GM21390 (cell line): ENCODE measurements at regions not wholly inside any gene's neighbourhood (a gene's known extent, or its start where the extent isn't known, plus 50 kb on each side); places are given as distances from the start of the nearest gene placed in this dataset.

ENCODE experiments used
- ATAC-seq: cut with Tn5 transposase; IDR thresholded peaks from one replicate; pipeline ENCODE4 v1.9.1; 2021; ENCODE audit not compliant: unreplicated experiment

DNA sequence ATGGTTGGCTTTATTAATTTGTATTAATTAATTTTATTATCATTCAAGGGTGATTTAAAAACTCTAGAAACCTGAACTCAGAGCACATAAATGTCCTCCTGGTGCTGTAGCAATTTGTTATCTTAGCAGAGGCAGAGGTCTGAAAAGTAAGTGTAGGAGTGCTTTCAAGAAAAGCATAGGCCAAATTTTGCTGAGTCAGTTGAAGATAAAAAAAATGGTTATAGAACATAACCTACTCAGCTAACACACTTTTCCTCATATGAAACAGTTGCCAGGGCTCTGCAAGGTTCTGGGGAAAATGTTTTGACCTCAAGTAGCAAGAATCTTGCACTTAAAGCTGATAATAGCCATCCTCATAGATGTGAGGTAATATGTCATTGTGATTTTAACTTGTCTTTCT, 53.5 kb upstream of the CHODL start:
- no peak for ATAC-seq

DNA sequence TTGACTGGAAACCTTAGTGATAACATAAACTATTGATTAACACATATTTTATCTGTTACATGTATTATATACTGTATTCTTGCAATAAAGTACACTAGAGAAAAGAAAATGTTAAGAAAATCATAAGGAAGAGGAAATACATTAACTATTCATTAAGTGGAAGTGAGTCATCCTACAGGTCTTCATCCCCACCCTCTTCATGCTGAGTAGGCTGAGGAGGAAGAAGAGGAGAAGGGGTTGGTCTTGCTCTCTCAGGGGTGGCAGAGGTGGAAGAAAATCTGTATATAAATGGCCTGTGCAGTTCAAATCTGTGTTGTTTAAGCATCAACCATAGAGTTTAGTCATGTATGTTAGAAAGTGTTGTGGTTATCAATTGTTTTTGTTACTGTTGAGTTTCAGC, 66.1 kb upstream of the CHODL start:
- no peak for ATAC-seq

DNA sequence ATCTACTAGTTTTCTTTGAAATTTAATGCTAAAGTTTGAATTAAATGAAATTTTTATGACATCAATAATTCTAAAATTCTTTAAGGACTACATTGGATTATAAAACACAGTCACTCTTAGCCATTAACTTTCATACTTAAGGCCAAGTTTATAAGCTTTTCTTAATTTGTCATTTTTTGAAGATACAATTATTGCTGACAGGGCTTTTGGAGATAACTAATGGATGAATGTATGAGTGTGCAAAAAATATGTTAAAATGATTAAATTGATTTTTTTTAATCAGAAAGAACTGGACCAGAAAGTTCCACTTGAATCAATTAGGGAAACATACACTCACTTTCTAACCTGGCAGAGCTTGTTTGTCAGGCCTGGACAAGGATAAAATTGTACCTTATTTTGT, 70.3 kb upstream of the CHODL start:
- no peak for ATAC-seq

DNA sequence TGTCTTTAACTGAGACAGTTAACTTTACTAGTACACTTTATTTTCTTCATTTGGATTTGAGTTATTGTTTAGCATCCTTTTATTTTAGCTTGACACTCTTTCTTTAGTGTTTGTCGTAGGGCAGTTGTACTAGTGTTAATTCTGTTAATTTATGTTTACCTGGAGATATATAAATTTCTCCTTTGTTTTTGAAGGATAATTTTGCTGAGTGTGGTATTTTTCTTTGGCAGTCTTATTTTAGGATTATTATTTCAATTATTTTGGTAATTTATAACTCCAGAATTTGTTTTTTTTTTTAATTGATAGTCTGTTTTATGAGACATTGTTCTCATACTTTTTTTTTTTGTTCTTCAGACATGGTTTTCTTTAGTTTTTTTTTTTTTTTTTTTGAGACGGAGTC, 73.8 kb upstream of the CHODL start:
- no peak for ATAC-seq

DNA sequence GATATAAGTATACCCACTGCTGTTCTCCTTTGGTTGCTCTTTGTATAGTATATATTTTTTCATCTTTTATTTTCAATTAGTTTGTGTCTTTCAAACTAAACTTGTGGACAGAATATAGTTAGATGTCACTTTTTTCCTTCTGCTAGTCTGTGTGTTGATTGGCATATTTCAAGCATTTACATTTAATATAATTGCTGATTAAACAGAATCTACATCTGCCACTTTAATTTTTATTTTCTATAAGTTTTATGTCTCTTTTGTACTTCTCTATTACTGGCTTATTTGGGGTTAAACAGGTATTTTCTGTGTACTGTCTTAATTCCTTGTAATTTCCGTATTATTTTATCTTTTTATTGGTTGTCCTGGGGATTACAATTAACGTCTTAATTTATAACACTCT, 74.4 kb upstream of the CHODL start:
- ATAC-seq, result no peak

DNA sequence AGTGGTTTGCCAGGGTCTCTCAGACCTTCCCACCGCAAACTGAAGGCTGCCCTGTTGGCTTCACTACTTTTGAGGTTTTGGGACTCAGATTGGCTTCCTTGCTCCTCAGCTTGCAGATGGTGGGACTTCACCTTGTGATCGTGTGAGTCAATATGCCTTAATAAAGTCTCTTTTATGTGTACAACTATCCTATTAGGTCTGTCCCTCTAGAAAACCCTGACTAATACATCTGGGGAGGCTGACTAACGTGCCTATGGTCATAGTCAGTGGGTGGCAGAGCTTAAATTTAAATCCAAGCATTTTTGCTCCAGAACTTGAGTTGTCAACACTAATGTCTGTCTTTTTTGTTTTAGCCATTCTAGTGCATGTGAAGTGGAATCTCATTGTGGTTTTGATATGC, 76.5 kb upstream of the CHODL start:
- no peak for ATAC-seq

DNA sequence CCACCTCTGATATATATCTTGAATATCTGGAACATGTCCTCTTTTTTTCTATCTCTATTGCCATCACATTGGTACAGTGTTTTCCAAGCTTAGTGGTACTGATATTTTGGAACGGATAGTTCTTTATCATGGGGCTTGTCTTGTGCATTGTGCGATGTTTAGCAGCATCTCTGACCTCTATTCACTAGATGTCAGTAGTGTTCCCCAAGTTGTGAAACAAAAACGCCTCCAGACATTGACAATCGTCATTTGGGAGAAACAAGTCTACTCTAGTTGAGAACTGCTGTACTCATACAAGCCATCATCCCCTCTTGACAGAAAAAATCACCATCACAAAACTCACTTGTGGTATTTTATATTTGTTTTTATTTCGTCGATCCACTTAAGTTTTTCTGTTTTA, 79.7 kb upstream of the CHODL start:
- ATAC-seq, result no peak

DNA sequence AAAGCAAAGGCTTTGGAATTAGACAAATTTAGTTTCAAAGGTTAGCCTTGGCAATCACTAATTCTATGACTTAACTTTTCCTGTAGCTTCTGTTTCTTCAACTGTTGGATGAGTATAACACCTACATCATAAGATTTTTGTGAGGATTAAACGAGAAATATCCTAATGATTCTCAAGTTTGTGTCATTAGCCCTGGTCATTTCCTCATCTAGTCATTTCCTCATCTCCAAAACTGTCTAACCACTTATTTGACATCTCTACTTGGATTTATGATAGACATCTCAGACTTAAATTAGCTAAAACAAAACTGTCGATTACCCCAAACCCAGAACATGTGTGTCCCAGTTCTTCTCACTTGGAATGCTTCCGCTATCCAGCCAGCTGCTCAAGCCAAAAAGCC, 80.2 kb upstream of the CHODL start:
- no peak for ATAC-seq

DNA sequence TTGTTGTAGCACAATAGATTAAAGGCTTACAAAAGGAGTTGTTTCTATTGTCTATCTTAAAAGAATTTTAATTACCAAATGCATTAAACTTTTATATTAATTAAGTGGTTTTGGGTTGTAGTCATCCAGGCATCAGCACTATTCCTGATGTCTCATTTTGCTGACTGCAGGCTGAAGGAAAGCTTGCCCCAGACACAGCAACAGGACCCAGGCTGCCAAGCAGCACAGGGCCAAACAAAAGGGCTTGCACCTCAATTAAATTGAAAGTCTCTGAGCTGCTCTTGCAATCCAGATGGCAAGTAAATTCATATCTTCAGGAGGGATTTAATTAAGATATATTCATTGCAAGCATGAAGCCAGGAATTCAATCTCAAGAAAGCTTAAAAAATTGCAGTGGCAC, 80.7 kb upstream of the CHODL start:
- no peak for ATAC-seq

DNA sequence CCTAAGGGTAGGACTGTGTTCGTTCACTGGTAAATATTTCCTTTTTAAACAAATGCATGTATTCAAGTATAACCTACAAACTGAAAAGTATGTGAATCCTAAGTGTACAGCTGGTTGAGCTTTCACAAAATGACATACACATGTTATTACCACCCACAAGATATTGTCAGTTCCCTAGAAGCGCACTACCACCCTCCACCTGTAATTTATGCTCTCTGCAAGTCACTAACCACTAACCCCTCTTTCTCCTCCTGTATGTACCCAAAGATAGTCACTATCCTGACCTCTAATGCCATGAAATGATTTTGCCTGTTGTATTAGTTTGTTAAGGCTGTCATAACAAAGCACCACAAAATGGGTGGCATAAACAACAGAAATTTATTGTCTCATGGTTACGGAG, 82.8 kb upstream of the CHODL start:
- no peak for ATAC-seq

DNA sequence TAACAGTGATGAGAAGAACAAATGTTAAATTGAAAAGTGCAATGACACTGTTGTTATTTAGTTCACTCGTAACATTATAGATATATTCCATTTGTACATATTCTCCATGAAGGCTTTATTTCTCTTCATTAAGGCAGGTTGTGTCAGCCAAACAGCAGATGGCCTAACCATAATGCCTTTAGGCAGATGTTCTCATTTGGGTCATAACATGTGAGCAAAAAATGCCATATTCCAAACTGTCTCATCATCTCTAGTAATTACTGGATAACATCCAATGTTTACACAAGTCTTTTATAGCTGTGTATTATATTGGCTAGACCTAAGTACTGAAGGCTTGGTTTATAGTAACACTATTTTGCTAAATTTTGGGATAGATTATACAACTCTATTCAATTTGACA, 87.2 kb upstream of the CHODL start:
- no peak for ATAC-seq

DNA sequence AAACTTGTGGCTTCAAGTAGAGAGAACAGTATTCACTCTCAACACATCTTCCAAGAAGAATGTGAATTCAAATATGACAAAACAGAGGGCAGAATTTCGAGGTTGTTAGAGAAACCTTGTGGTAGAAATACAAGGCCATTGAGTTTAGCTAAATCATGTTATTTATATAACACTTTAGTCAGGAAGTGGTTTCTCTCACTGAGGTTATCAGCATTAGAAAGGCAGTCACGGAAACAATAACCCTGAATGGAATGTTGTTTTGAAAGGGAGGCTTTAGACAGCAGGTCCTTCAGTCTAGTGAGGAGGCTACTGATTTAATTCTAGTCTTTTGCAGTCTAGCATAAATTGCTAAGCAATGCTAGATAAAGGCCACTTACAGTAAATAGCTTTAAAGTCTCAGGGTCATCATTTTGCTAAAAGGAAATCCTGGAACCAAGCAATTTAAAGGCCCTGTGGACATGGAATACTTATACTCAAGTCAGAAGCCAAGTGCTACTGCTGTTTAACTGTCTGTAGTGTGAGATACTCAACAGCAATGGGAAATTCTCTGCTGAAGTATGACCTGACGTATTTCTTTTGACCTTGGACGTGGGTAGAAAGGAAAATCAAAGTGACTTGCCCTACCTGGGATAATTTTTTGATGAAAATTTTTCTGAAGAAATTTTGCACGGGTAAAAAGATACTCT, 89.0 kb upstream of the CHODL start:
- no peak for ATAC-seq

DNA sequence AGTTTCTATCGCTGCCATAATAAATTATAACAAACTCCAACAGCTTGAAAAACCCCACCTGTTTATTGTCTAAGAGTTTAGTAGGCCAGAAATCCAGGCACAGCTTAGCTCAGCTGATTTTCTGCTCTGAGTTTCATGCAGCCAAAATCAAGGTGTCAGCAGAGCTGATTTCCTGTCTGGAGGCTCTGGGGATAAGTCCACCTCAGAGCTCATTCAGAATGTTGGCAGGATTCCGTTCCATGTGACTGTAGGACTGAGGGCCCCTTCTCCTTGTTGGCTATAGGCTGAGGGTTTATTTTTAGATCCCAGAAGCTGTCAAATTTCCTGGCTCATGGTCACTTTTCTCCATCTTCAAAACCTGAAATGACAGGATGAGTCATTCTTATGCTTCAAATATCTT, 91.6 kb upstream of the CHODL start:
- ATAC-seq, result no peak

DNA sequence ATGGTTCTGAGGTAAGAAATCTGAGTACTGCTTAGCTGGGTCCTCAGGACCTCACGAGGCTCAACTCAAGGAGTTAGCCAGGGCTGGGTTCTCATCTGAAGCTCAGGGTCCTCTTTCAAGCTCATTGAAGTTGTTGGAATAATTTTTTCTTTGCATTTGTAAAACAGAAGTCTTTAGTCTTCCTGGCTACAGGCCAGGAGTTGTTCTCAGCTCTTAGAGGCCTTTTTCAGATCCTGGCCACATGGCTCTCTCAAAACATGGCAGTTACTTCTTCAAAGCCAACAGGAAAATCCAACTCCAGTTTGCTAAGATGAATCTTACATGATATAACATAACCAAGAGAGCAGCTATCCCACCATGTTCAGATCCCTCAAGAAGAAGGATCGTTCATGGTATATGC, 92.3 kb upstream of the CHODL start:
- no peak for ATAC-seq

DNA sequence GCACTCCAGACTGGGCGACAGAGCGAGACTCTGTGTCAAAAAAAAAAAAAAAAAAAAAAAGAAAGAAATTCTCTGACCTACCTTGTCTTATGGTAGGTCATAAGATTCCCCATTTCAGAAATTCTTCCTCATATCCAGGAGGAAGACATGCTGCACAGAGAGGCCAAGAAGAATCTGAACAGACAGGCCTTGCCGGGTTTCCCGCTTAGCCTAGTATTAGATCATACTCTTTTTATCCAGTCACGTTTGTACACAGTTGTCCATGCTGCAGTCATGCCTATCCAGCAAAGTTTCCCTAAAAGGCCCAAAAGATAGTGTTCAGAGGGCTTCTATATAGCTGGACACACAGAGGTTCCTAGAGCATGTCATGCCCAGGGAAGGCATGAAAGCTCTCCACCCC, 93.6 kb upstream of the CHODL start:
- no peak for ATAC-seq

DNA sequence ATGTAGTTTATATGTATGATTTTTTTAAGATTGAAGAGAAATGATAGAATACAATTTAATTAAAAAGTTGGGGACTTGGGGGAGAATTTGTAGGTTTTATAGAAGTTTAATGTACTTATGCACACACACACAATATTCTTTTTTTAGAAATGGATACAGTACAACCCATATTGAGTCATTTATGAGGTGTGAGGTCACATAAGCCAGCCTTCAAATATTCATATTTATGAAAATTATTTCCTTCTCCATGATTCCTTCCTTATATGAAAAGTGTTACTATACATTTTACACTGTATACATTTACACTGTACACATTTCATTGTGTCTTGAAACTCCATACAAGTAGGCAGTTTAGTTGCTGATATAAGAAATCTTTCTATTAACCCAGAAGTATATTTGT, 96.2 kb upstream of the CHODL start:
- ATAC-seq, result no peak

DNA sequence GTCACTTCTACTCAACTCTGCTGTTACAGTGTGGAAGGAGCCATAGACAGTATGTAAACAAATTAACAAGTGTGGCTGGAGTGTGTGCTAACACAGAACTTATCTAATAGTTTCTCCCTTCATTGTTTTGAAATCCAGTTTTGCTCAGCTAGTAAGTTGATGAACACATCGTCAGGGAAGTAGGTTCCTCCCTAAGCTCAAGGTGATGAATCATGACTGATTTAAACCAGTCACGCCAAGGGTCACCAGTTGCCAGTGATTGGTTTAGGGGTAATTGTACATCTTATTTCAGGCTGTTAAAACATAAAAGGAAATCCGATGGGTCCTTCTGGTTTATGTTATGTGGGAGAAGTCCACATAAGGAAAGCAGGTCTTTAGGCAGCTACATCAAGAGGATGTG, 97.0 kb upstream of the CHODL start:
- no peak for ATAC-seq

DNA sequence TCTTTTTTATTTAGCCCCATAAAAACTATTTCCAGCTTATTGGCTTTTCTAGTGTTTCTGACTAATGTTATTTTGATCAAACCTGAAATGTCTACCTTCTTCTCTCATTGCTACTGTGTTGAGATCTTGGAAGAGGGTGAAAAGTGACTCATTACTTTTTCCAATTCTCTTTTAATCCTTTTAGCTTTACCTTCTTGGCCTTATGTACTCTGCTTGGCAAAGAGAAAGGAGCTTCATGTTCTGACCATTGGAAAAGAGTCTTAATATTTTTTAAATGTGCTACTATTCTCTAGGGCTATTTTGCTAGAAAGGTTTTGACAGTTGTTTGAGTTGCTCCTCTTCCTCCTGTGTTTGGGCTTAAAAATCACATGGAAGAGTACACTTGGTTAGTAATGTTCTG, 97.8 kb upstream of the CHODL start:
- no peak for ATAC-seq

DNA sequence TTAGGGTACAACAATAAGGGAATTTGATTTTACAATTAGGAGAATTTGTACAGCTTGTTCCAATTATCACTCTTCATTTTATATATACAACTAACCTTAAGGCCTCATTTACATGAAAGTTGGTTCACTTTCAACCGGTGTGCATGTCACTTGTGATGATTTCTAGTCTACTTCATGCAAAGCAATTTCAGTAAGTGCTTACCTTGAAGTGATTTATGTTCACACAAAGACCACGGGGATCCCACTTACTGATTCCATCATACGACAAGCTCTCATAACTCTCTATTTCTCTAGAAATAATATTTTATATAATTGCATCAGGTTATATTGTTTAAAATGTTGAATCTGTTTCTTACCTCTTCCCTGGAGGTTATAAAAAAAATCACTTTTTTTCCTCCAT, 100.3 kb upstream of the CHODL start:
- no peak for ATAC-seq

DNA sequence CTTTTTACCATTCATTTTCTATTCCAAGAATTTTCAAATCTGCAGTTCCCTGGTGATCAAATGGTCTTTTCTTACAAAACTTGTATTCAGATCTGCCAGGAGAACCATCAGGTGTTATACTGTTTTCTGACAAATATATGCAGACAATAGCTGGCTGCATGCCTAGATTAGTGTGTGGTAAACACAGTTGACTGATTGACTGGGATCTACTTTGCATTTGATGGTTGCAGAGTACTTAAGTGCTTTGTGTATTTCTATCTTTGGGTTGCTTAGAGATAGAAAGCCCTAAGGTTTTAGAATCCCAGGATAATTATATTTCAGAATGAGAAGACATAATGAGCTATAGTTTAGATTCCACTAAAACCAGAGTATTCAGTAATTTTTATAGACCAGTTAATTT, 102.0 kb upstream of the CHODL start:
- no peak for ATAC-seq

DNA sequence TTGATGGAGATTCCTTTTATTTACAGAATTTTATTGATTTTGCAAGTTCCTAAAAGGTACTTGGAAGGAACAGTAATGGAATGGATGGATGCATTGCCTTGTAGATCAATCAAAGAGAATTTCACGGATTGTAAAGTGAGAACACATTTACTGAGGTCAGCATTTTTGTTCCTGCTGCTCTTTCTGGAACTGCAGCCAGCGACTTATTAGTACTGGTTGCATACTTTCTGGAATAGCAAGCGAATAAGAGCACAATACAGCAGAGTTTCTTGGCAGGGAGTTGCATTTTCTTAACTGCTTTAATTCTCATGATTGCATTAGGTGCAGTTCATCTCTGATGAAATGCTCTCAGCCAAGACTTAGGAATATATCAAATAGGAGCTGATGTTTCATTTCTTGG, 106.1 kb upstream of the CHODL start:
- no peak for ATAC-seq

DNA sequence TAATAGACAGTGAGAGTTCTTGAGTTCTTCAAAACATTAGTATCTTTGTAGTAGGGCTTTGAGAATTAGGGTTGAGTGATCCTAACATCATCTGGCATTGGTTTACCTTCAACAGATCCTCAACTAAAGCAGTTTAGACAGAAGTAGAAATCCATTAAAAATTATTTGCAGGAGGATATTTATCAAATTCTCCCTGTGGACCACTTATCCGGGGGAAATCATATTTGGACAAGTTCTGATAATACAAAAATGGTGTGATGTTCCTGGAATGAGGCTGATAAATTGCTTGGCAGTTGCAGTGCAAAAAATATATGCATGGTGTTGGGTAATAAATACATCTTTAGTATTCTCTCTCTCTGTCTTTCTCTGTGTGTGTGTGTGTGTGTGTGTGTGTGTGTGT, 115.1 kb upstream of the CHODL start:
- ATAC-seq, result no peak

DNA sequence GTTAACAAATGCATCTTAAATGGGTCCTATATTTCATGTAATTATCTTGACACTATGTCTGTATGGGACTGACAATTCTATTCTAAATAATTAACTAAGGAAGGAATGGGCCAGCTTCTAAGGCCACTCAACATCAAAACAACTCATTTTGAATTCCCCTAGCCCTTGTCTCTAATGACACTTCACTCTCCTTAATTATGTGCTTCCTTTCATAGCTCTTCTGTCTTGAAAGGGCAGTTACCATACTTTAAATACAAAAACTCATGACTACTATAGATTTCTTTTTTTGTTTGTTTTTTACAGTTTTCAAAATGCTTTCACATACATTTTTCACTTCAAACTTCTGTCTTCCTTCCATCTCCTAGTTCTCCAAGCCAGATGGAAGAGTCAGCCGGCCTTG, 126.1 kb upstream of the CHODL start:
- no peak for ATAC-seq

DNA sequence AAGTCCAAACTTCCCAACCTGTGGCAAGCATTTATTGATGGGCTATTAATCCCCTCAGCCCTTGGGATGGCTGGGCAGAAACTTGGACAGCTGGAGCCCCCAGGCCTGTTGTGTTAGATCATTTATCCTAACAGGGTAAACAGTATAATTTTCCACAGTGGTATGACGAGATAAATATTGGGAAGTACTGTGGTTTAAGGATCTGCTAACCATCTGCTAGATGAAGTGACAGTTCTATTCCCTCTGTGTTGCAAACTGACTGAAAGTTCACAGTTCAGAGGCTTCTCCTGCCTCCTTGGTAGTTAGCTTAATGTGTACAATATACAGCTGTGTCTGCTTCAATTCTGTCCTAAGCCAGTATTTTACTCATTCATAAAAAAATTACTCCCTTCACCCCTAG, 127.5 kb upstream of the CHODL start:
- no peak for ATAC-seq
